Keratinocyte (primary cell): ENCODE measurements at regions not wholly inside any gene's neighbourhood (a gene's known extent, or its start where the extent isn't known, plus 50 kb on each side); places are given as distances from the start of the nearest gene placed in this dataset.

Experiments used
- DNase-seq: peaks from one replicate; pipeline ENCODE4 v3.0.0-alpha.2; 2011; ENCODE audit warnings: low read depth, missing footprints, low spot score
- FAIRE-seq: peaks from 2 replicates; lab custom pipeline; 2011; peaks lifted over from hg19 to GRCh38; lab: Jason Lieb, UNC
- H2AFZ ChIP-seq: 2 replicates; pipeline ENCODE4 v1.6.0; 2012; ENCODE audit warnings: low read length, control low read depth, inconsistent platforms; ENCODE audit not compliant: control insufficient read depth
- H3K27ac ChIP-seq: 2 replicates; pipeline ENCODE4 v1.5.1; 2011; ENCODE audit warnings: low read length; ENCODE audit not compliant: control insufficient read depth, insufficient read depth
- H3K27me3 ChIP-seq: 3 replicates; pipeline ENCODE4 v1.6.0; 2011; ENCODE audit warnings: low read length; ENCODE audit not compliant: control insufficient read depth, insufficient read depth; ENCODE audit errors: extremely low read depth
- H3K36me3 ChIP-seq, 2 experiments: 2 replicates in 1 of 2; 3 replicates in 1 of 2; pipeline ENCODE4 v1.5.1; 2011; ENCODE audit warnings: low read length in 2 of 2, mild to moderate bottlenecking in 1 of 2; ENCODE audit not compliant: control insufficient read depth in 2 of 2, insufficient read depth in 2 of 2; ENCODE audit errors: extremely low read depth in 1 of 2
- H3K4me1 ChIP-seq: 3 replicates; pipeline ENCODE4 v1.5.1; 2011; ENCODE audit warnings: low read length; ENCODE audit not compliant: control insufficient read depth, insufficient read depth; ENCODE audit errors: extremely low read depth
- H3K4me2 ChIP-seq: 3 replicates; pipeline ENCODE4 v1.6.0; 2011; ENCODE audit warnings: low read depth, low read length; ENCODE audit not compliant: control insufficient read depth, insufficient read depth; ENCODE audit errors: extremely low read depth
- H3K4me3 ChIP-seq, 3 experiments: fragments of 200-600 bp in 1 of 3; sonication (generic) in 1 of 3; 2 replicates in 2 of 3; 3 replicates in 1 of 3; pipeline ENCODE4 v1.5.1; 2011 to 2016; ENCODE audit warnings: low read length in 3 of 3, mild to moderate bottlenecking in 3 of 3, control low read depth in 2 of 3, inconsistent platforms in 1 of 3, low read depth in 1 of 3, mixed read lengths in 1 of 3, mixed run types in 1 of 3, moderate library complexity in 1 of 3; ENCODE audit not compliant: control insufficient read depth in 2 of 3, insufficient read depth in 2 of 3; ENCODE audit errors: extremely low read depth in 1 of 3
- H3K79me2 ChIP-seq: 2 replicates; pipeline ENCODE4 v1.6.0; 2012; ENCODE audit warnings: low read length; ENCODE audit not compliant: control insufficient read depth, insufficient read depth
- H3K9ac ChIP-seq: 3 replicates; pipeline ENCODE4 v1.6.0; 2011; ENCODE audit warnings: low read length; ENCODE audit not compliant: control insufficient read depth, insufficient read depth; ENCODE audit errors: extremely low read depth
- H3K9me1 ChIP-seq: 3 replicates; pipeline ENCODE4 v1.6.0; 2011; ENCODE audit warnings: low read length; ENCODE audit not compliant: control insufficient read depth, insufficient read depth; ENCODE audit errors: extremely low read depth
- H3K9me3 ChIP-seq: 2 replicates; pipeline ENCODE4 v1.5.1; 2012; ENCODE audit warnings: low read depth, low read length; ENCODE audit not compliant: control insufficient read depth
- H4K20me1 ChIP-seq: 3 replicates; pipeline ENCODE4 v1.6.0; 2011; ENCODE audit warnings: low read length; ENCODE audit not compliant: control insufficient read depth, insufficient read depth; ENCODE audit errors: extremely low read depth
- CTCF ChIP-seq, 3 experiments: IDR thresholded peaks in 1 of 3; conservative IDR thresholded peaks in 1 of 3; optimal IDR thresholded peaks in 1 of 3; 2 replicates in 2 of 3; 3 replicates in 1 of 3; pipeline versions ENCODE3 to v1.5.1; 2011; ENCODE audit warnings: low read length in 3 of 3, mild to moderate bottlenecking in 3 of 3, moderate library complexity in 2 of 3, control low read depth in 1 of 3, inconsistent platforms in 1 of 3; ENCODE audit not compliant: insufficient read depth in 2 of 3; ENCODE audit errors: extremely low read depth in 1 of 3
- EZH2 ChIP-seq: IDR thresholded peaks from one replicate; pipeline ENCODE4 v1.6.1; 2012; ENCODE audit warnings: inconsistent platforms, mild to moderate bottlenecking, low read length, moderate library complexity
- dilution Hi-C: fragments of 300-500 bp; cut with MboI; formaldehyde crosslinking; loops from one replicate; pipeline ENCODE4 v1.7.0; 2020; ENCODE audit warnings: low sequenced_read_pairs; ENCODE audit not compliant: extremely low pct_ligation_motif_present

- TF ChIP-seq CTCF (optimal IDR thresholded peaks at IDR 0.05 in 1 of 3, IDR thresholded peaks at IDR 0.05 in 1 of 3, conservative IDR thresholded peaks at IDR 0.05 in 1 of 3; ENCODE audit: extremely low read depth in 1 of 3, insufficient read depth in 2 of 3, low read length in 3 of 3): no peak
- no peak for TF ChIP-seq EZH2
- no peak for FAIRE-seq
- H2AFZ ChIP-seq: no peak overlapping the region
- no peaks in the 10 kb centered on the region for H4K20me1 ChIP-seq
- H3K79me2 ChIP-seq: no peaks in the 10 kb centered on the region
- H3K9me3 ChIP-seq: no peaks in the 10 kb centered on the region
- no peak for DNase-seq
- no peak overlapping the region for H3K4me2 ChIP-seq
- no peak overlapping the region for H3K27ac ChIP-seq
- no peaks in the 10 kb centered on the region for H3K27me3 ChIP-seq
- H3K9ac ChIP-seq: no peak overlapping the region
- dilution Hi-C loops: no loop called here
- H3K36me3 ChIP-seq: no peaks in the 10 kb centered on the region
- H3K4me3 ChIP-seq: no peak overlapping the region
- no peaks in the 10 kb centered on the region for H3K9me1 ChIP-seq
- no peaks in the 10 kb centered on the region for H3K4me1 ChIP-seq
These were observed 1416.8 kb downstream of the OLFM4 start for GRCh38 chr13:54445453-54445852.

GRCh38 chr13:54445865-54446264 lies 1417.3 kb downstream of the OLFM4 start:
- no peak overlapping the region for H3K4me2 ChIP-seq
- no peaks in the 10 kb centered on the region for H3K9me3 ChIP-seq
- TF ChIP-seq CTCF (optimal IDR thresholded peaks at IDR 0.05 in 1 of 3, IDR thresholded peaks at IDR 0.05 in 1 of 3, conservative IDR thresholded peaks at IDR 0.05 in 1 of 3; ENCODE audit: extremely low read depth in 1 of 3, insufficient read depth in 2 of 3, low read length in 3 of 3) (no peak), EZH2 (no peak)
- no peaks in the 10 kb centered on the region for H3K27me3 ChIP-seq
- no peaks in the 10 kb centered on the region for H3K9me1 ChIP-seq
- DNase-seq (no peak), FAIRE-seq (no peak)
- H3K4me3 ChIP-seq: no peak overlapping the region
- no peak overlapping the region for H2AFZ ChIP-seq
- H3K36me3 ChIP-seq: no peaks in the 10 kb centered on the region
- no peak overlapping the region for H3K9ac ChIP-seq
- H3K4me1 ChIP-seq: no peaks in the 10 kb centered on the region
- dilution Hi-C loops: no loop called here
- H4K20me1 ChIP-seq: no peaks in the 10 kb centered on the region
- no peak overlapping the region for H3K27ac ChIP-seq
- H3K79me2 ChIP-seq: no peaks in the 10 kb centered on the region
